ENCODE measurements at regions not wholly inside any gene's neighbourhood (a gene's known extent, or its start where the extent isn't known, plus 50 kb on each side); places are given as distances from the start of the nearest gene placed in this dataset.

DNA sequence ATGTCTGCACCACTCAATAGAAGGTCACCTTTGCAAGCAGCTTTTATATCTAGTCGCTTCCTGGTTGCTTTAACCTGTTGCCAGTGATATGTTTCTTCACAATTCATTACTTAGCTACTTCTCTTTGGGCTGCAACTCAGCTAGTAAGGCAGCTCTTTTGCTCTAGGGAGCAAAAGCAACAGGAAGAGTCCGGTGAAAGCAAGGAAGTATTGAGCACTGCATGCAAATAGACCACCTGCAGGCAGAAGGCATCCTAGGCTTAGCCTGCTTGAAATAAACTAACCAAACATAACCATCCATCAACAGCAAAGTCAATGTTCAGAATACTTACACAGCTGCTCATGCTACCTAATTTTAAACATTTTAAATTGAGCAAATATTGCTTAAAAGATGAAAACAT is 529.2 kb upstream of the LINC00305 start:
- TF ChIP-seq, protein P1, sequence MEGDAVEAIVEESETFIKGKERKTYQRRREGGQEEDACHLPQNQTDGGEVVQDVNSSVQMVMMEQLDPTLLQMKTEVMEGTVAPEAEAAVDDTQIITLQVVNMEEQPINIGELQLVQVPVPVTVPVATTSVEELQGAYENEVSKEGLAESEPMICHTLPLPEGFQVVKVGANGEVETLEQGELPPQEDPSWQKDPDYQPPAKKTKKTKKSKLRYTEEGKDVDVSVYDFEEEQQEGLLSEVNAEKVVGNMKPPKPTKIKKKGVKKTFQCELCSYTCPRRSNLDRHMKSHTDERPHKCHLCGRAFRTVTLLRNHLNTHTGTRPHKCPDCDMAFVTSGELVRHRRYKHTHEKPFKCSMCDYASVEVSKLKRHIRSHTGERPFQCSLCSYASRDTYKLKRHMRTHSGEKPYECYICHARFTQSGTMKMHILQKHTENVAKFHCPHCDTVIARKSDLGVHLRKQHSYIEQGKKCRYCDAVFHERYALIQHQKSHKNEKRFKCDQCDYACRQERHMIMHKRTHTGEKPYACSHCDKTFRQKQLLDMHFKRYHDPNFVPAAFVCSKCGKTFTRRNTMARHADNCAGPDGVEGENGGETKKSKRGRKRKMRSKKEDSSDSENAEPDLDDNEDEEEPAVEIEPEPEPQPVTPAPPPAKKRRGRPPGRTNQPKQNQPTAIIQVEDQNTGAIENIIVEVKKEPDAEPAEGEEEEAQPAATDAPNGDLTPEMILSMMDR (IDR thresholded peaks at IDR 0.05): no peak
- TF ChIP-seq POLR2A (IDR thresholded peaks at IDR 0.05) (no peak), POLR2AphosphoS5 (IDR thresholded peaks at IDR 0.05) (no peak)
